Ovary (tissue), 3 donors: ENCODE measurements at regions not wholly inside any gene's neighbourhood (a gene's known extent, or its start where the extent isn't known, plus 50 kb on each side); places are given as distances from the start of the nearest gene placed in this dataset.

Experiments used
- POLR2A ChIP-seq: fragments of 450-650 bp; IDR thresholded peaks from one replicate; pipeline ENCODE4 v1.6.1; 2017; ENCODE audit warnings: antibody characterized with exemption, mild to moderate bottlenecking, moderate library complexity
- TF ChIP-seq, protein P1 (sequence below), 3 donors: fragments of 450-650 bp in 2 of 3; fragments of 200-600 bp in 1 of 3; IDR thresholded peaks; one replicate each; pipeline versions ENCODE4 v1.5.1 to v1.8.0; 2016 to 2022; ENCODE audit warnings: antibody characterized with exemption in 3 of 3, mild to moderate bottlenecking in 1 of 3
- donor health status: DM: no; HTN: no; CAD: no.

- TF ChIP-seq, protein P1, sequence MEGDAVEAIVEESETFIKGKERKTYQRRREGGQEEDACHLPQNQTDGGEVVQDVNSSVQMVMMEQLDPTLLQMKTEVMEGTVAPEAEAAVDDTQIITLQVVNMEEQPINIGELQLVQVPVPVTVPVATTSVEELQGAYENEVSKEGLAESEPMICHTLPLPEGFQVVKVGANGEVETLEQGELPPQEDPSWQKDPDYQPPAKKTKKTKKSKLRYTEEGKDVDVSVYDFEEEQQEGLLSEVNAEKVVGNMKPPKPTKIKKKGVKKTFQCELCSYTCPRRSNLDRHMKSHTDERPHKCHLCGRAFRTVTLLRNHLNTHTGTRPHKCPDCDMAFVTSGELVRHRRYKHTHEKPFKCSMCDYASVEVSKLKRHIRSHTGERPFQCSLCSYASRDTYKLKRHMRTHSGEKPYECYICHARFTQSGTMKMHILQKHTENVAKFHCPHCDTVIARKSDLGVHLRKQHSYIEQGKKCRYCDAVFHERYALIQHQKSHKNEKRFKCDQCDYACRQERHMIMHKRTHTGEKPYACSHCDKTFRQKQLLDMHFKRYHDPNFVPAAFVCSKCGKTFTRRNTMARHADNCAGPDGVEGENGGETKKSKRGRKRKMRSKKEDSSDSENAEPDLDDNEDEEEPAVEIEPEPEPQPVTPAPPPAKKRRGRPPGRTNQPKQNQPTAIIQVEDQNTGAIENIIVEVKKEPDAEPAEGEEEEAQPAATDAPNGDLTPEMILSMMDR (IDR thresholded peaks at IDR 0.05): no peak
- no peak for TF ChIP-seq POLR2A
Measured at GRCh38 chr17:6018788-6019187, 51.4 kb upstream of the WSCD1 start.
